ENCODE measurements at regions not wholly inside any gene's neighbourhood (a gene's known extent, or its start where the extent isn't known, plus 50 kb on each side); places are given as distances from the start of the nearest gene placed in this dataset.

DNA sequence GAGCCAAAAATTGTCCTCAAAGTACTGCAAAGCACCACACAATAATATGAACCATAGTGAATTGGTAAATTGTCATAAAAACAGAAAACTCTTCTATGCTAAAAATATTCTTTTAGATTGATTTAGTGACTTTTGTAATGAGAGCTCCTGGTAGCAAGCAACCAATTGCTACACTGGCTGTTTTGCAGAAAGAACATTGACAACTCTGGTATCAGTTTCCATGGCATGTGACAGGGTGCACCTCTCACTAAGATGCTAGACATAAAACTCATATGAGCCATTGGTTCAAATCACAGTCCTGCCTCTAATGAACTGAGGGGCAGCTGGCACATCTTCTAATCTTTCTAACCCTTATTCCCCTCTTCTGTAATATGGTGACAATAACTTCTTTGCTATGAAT, 212.2 kb downstream of the HS3ST1 start:
- Mint-ChIP-seq H3K4me1 (no peaks in the 10 kb centered on the region), H3K9me3 (no peaks in the 10 kb centered on the region), H3K4me3 (no peak overlapping the region), H3K27me3 (ENCODE audit: low read depth) (peaks cover 8% of the 10 kb centered on the region), H3K36me3 (ENCODE audit: low read depth) (no peaks in the 10 kb centered on the region), H3K27ac (no peak overlapping the region)
- TF ChIP-seq, protein P1, sequence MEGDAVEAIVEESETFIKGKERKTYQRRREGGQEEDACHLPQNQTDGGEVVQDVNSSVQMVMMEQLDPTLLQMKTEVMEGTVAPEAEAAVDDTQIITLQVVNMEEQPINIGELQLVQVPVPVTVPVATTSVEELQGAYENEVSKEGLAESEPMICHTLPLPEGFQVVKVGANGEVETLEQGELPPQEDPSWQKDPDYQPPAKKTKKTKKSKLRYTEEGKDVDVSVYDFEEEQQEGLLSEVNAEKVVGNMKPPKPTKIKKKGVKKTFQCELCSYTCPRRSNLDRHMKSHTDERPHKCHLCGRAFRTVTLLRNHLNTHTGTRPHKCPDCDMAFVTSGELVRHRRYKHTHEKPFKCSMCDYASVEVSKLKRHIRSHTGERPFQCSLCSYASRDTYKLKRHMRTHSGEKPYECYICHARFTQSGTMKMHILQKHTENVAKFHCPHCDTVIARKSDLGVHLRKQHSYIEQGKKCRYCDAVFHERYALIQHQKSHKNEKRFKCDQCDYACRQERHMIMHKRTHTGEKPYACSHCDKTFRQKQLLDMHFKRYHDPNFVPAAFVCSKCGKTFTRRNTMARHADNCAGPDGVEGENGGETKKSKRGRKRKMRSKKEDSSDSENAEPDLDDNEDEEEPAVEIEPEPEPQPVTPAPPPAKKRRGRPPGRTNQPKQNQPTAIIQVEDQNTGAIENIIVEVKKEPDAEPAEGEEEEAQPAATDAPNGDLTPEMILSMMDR (IDR thresholded peaks at IDR 0.05; ENCODE audit: unreplicated experiment in 3 of 3), result no peak

DNA sequence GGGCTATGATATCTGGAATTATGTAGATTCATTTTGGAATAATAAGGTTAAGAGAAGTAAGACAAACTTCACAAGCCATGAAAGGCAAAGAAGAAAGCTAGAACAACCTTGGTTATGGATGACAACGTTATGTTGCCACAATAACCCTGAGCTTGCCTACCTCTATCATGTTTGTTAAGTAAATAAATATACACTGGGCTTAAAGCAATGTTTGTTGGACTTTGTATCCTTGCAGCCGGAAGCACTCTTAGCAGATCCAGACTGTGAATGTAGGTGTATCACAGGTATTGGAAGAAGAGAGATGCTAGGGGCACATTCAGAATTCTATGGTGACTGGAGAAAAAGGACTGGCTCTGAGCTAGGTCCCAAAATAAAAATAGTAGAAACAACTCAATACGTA, 214.4 kb downstream of the HS3ST1 start:
- Mint-ChIP-seq H3K9me3 (no peaks in the 10 kb centered on the region), H3K27ac (no peak overlapping the region), H3K27me3 (ENCODE audit: low read depth) (peaks cover 8% of the 10 kb centered on the region), H3K4me3 (no peak overlapping the region), H3K4me1 (peaks cover 3% of the 10 kb centered on the region), H3K36me3 (ENCODE audit: low read depth) (no peaks in the 10 kb centered on the region)
- TF ChIP-seq, protein P1 (IDR thresholded peaks at IDR 0.05; ENCODE audit: unreplicated experiment in 3 of 3), result no peak

DNA sequence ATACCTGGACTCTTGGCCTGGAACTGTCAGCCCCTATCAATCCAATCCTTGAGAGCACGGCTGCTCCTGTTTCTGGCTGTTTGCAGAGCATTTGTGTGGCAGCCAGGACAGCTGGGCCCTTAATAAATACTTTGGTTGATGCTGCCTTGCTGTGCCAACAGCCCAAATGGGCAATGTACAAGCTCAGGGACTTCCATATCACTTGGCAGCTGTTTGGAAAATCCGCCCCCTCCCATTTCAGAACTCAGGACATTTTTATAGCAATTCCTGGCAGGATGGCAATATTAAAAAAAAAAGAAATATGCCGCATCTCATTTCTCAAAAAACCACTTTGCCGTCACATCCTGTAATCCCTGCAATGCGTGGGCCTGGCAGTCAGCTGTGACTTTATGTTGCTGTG, 218.9 kb downstream of the HS3ST1 start:
- Mint-ChIP-seq H3K27me3 (ENCODE audit: low read depth) (peaks cover 5% of the 10 kb centered on the region), H3K4me3 (no peak overlapping the region)

DNA sequence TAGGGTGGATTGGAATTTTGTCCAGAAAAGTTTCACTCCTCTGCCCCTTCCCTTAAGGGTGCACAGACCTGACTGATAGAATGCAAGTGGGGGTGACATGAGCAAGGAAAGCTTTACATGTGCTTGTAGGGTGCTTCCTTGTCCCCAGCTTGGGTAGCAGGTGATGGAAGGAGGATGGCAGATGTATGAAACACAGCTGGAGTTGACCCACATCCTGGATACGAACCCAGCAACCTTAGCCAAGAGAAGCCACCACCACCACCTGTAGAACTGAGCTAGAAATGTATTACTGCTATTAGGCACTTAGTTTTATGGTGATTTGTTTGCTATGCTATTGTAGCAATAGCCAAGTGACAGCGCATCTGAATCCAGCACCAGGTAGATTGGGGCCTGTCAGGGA, 227.4 kb downstream of the HS3ST1 start:
- H3K4me3 Mint-ChIP-seq, result no peak overlapping the region
- H3K27ac Mint-ChIP-seq, result no peak overlapping the region
- H3K9me3 Mint-ChIP-seq, result no peaks in the 10 kb centered on the region
- no peaks in the 10 kb centered on the region for H3K4me1 Mint-ChIP-seq
- H3K36me3 Mint-ChIP-seq (ENCODE audit: low read depth), result no peaks in the 10 kb centered on the region
- TF ChIP-seq, protein P1 (IDR thresholded peaks at IDR 0.05; ENCODE audit: unreplicated experiment in 3 of 3), result no peak
- no peaks in the 10 kb centered on the region for H3K27me3 Mint-ChIP-seq (ENCODE audit: low read depth)

More for the DNA sequence above, 218.9 kb downstream of the HS3ST1 start:
- Mint-ChIP-seq H3K9me3 (peaks cover 14% of the 10 kb centered on the region), H3K4me1 (peaks cover 3% of the 10 kb centered on the region), H3K27ac (no peak overlapping the region), H3K36me3 (ENCODE audit: low read depth) (no peaks in the 10 kb centered on the region)
- TF ChIP-seq, protein P1 (IDR thresholded peaks at IDR 0.05; ENCODE audit: unreplicated experiment in 3 of 3), result no peak

DNA sequence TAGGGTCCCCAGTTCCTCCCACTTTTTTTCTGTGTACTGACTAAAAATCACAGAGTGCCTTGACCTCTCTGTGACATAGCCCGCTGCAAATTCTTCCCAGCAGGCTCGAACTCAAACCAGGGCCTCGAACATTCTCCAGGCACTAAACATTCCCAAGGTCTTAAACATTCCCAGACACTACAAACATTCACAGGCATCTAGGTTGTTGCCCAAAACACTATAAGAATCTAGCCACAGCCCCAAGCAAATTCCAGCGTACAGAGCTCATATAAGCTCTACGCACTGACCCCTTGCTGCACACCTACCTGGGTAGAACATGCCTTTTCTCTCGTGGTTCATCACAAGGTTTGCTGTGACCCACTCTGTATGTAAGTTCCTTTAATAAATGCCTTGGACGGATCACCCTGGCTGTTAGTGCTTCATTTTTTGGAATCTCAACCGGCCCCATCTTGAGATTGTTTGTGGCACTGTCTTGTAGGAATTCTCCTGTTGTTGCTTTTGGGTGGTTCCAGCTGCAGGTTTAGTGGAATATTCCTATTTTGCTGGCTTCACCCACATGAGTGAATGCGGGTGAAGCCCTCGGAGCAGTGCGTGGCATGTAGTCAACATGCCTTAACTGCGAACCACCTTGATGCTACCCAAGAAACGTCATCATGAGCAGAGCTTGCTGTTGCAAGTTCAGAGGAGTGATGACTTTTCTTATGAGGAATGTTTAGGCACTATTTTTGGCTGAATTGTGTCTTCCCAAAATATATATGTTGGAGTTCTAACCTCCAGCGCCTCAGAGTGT, 230.0 kb downstream of the HS3ST1 start:
- Mint-ChIP-seq H3K27ac (no peak overlapping the region), H3K9me3 (peaks cover 4% of the 10 kb centered on the region), H3K36me3 (ENCODE audit: low read depth) (no peaks in the 10 kb centered on the region), H3K4me3 (no peak overlapping the region), H3K27me3 (ENCODE audit: low read depth) (no peaks in the 10 kb centered on the region), H3K4me1 (no peaks in the 10 kb centered on the region)
- TF ChIP-seq, protein P1 (IDR thresholded peaks at IDR 0.05; ENCODE audit: unreplicated experiment in 3 of 3), result no peak
